BJ (cell line): ENCODE measurements at regions not wholly inside any gene's neighbourhood (a gene's known extent, or its start where the extent isn't known, plus 50 kb on each side); places are given as distances from the start of the nearest gene placed in this dataset.

ENCODE experiments used
- CTCF ChIA-PET: fragments of 350-600 bp; formaldehyde crosslinking; extraction: SDS; loops from one replicate; lab custom pipeline; 2021; ENCODE audit warnings: antibody characterized with exemption, inconsistent platforms; lab: Yijun Ruan, JAX
- POLR2A ChIA-PET: fragments of 300-600 bp; sonication (Branson Sonifier 250); formaldehyde crosslinking; extraction: SDS; loops from one replicate; lab custom pipeline; 2021; ENCODE audit warnings: antibody characterized with exemption; lab: Charles Lee
- DNase-seq: peaks from one replicate; pipeline ENCODE4 v3.0.0-alpha.2; 2011; ENCODE audit warnings: low read depth
- H3K27me3 ChIP-seq: 2 replicates; pipeline ENCODE4 v1.6.0; 2011; ENCODE audit warnings: low read length; ENCODE audit not compliant: control insufficient read depth, insufficient read depth
- H3K36me3 ChIP-seq: 2 replicates; pipeline ENCODE4 v1.5.1; 2011; ENCODE audit warnings: low read length; ENCODE audit not compliant: control insufficient read depth, insufficient read depth
- H3K4me3 ChIP-seq: 2 replicates; pipeline ENCODE4 v1.5.1; 2011; ENCODE audit warnings: low read depth, mild to moderate bottlenecking, control low read depth, low read length
- TF ChIP-seq, protein P1 (sequence below): IDR thresholded peaks from 2 replicates; pipeline ENCODE4 v1.5.1; 2011; ENCODE audit warnings: low read depth, mild to moderate bottlenecking, control low read depth, inconsistent platforms, low read length, moderate library complexity; ENCODE audit not compliant: insufficient read depth

DNA sequence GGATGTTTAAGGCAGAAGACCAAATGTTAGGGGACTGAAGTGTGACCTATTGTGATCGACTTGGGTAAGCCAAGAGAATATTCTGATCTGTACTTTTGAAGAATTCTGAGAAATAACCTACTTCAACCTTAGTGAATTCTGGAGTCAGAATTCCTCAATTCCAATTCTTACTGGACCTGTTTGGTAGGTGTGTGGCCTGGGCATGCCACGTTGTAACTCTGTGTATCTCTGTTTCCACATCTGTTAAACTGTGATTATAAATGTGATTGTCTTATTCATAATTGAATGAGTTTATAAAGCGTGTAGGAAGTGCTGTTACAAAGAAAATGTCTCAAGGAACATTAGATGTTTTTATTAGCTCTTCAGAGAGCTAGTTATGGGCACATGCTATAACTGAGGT lies 64.5 kb downstream of the TUSC1 start:
- ChIA-PET POLR2A (no interaction called here), CTCF (no interaction called here)
- DNase-seq, result no peak
- Histone ChIP-seq H3K27me3 (no peaks in the 10 kb centered on the region), H3K36me3 (no peaks in the 10 kb centered on the region), H3K4me3 (no peak overlapping the region)
- TF ChIP-seq, protein P1, sequence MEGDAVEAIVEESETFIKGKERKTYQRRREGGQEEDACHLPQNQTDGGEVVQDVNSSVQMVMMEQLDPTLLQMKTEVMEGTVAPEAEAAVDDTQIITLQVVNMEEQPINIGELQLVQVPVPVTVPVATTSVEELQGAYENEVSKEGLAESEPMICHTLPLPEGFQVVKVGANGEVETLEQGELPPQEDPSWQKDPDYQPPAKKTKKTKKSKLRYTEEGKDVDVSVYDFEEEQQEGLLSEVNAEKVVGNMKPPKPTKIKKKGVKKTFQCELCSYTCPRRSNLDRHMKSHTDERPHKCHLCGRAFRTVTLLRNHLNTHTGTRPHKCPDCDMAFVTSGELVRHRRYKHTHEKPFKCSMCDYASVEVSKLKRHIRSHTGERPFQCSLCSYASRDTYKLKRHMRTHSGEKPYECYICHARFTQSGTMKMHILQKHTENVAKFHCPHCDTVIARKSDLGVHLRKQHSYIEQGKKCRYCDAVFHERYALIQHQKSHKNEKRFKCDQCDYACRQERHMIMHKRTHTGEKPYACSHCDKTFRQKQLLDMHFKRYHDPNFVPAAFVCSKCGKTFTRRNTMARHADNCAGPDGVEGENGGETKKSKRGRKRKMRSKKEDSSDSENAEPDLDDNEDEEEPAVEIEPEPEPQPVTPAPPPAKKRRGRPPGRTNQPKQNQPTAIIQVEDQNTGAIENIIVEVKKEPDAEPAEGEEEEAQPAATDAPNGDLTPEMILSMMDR, result no peak

DNA sequence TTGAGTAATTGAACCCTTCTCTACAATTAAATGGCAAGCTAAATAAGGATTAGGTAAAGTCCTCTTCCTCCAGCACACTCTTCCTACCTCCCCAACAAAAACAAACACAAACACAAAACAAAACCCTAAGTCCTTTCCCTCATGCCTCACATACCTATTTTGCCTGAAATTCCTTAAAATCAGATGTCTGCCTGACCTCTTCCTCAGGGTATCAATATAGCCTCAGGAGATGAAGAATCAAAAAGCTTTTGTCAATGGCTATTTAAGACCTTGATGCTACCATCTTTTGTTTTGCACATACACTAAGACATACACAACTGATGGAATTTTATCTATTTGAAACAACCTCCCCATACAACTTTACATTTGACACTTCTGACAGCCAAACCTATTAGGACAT lies 75.1 kb downstream of the TUSC1 start:
- ChIA-PET POLR2A (no interaction called here), CTCF (interaction anchor here (0.7 kb wide), 1 partner anchor 8 kb away, joined by 3 read pairs; no protein-coding TSS in a partner anchor)
- Histone ChIP-seq H3K36me3 (no peaks in the 10 kb centered on the region), H3K27me3 (no peaks in the 10 kb centered on the region), H3K4me3 (no peak overlapping the region)
- TF ChIP-seq, protein P1, result no peak
- no peak for DNase-seq

DNA sequence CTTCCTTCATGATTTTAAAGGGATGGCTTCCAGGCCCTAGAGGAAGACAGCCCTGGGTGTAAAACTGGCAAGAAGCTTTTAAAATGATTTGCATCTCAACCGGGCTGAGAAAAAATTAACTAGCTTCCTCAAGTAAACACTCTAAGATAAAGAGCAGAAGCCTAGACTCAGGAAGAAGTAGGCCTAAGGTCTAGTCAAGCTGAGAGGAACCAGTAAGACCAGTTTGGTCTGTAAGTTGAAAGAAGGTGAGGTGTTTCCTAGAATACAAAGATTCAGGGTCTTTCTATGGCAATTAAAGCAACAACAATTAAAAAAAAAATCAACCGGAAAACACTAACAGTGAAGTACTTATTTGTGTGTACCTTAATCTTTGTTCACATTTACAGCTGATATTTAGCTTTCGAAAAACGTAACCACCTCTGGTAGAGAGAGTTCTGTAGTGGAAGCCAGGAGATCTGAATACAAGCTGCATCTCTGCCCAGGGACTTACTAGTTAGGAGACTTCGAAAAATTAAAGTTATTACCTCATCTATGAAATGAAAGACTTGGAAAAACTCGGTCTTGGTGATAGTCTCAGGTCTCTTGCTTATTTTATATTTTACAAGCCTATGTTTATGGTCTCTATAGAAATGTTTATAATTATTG lies 75.7 kb downstream of the TUSC1 start:
- H3K27me3 ChIP-seq, result no peaks in the 10 kb centered on the region
- ChIA-PET CTCF (interaction anchor here (0.7 kb wide), 1 partner anchor 8 kb away, joined by 3 read pairs; no protein-coding TSS in a partner anchor), POLR2A (no interaction called here)
- TF ChIP-seq, protein P1, result no peak
- DNase-seq, result no peak
- H3K4me3 ChIP-seq, result no peak overlapping the region
- H3K36me3 ChIP-seq, result no peaks in the 10 kb centered on the region

DNA sequence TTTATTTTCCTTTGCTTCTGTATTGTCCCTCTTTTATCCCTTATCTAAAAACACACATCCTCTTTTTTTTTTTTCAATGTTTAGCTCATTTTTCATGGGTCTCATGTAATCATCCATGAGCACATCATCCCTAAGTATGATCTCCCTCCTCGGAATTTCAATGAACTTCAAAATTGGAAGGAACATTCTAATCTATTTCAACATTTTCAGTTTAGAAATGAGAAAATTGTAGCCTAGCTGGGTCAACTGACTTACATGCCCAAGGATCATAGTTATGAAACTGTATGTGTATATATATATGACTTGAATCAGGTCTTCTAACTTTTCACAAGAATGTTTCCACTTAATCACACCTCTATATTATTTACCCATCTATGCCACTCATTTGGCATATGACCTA lies 77.7 kb downstream of the TUSC1 start:
- H3K27me3 ChIP-seq, result no peaks in the 10 kb centered on the region
- CTCF ChIA-PET, result no interaction called here
- TF ChIP-seq, protein P1, result no peak

DNA sequence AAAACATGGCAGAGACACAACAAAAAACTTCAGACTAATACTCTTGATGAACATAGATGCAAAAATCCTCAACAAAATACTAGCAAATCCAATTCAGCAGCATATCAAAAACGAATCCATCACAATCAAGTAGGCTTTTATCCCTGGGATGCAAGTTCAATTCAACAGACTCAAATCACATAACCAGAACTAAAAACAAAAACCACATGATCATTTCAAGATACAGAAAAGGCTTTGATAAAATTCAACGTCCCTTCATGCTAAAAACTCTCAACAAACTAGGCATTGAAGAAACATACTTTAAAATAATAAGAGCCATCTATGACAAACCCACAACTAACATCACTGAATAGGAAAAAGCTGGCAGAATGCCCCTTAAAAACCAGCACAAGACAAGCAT lies 93.6 kb downstream of the TUSC1 start:
- Histone ChIP-seq H3K4me3 (no peak overlapping the region), H3K27me3 (no peaks in the 10 kb centered on the region), H3K36me3 (no peaks in the 10 kb centered on the region)
- CTCF ChIA-PET, result no interaction called here
- DNase-seq, result no peak
- POLR2A ChIA-PET, result no interaction called here
- TF ChIP-seq, protein P1, result no peak

More for the DNA sequence above, 77.7 kb downstream of the TUSC1 start:
- POLR2A ChIA-PET, result no interaction called here
- no peaks in the 10 kb centered on the region for H3K36me3 ChIP-seq
- no peak for DNase-seq
- H3K4me3 ChIP-seq, result no peak overlapping the region
